K562 (cell line): ENCODE measurements at regions not wholly inside any gene's neighbourhood (a gene's known extent, or its start where the extent isn't known, plus 50 kb on each side); places are given as distances from the start of the nearest gene placed in this dataset.

Experiments
- CBFA2T3 ChIP-seq: fragments of 450-650 bp; IDR thresholded peaks from 2 replicates; pipeline ENCODE4 v1.6.1; 2017
- CC2D1A ChIP-seq: fragments of 450-650 bp; IDR thresholded peaks from 2 replicates; pipeline ENCODE4 v1.6.1; 2017; ENCODE audit warnings: mild to moderate bottlenecking
- CTCF ChIP-seq, 3 experiments: IDR thresholded peaks in 2 of 3; conservative IDR thresholded peaks in 1 of 3; 2 replicates each; pipeline ENCODE4 v1.5.1; 2011 to 2012; ENCODE audit warnings: low read length in 3 of 3, mild to moderate bottlenecking in 3 of 3, control low read depth in 2 of 3, improper control_type of control experiment in 1 of 3, inconsistent platforms in 1 of 3, low read depth in 1 of 3, mixed read lengths in 1 of 3, moderate library complexity in 1 of 3; ENCODE audit not compliant: insufficient read depth in 2 of 3
- HDAC8 ChIP-seq: fragments of 450-650 bp; IDR thresholded peaks from 2 replicates; pipeline ENCODE4 v1.6.1; 2016; ENCODE audit warnings: mild to moderate bottlenecking, missing genetic modification characterization, moderate library complexity, missing compliant biosample characterization
- SOX6 ChIP-seq: fragments of 450-650 bp; IDR thresholded peaks from 2 replicates; pipeline ENCODE4 v1.6.1; 2014; ENCODE audit warnings: mild to moderate bottlenecking
- STAG1 ChIP-seq: sonication (generic); formaldehyde crosslinking; IDR thresholded peaks from 2 replicates; pipeline ENCODE4 v1.5.0; 2020; ENCODE audit warnings: missing genetic modification reagents, borderline replicate concordance
- TF ChIP-seq, protein P1 (sequence below), 2 experiments: fragments of 450-650 bp; formaldehyde crosslinking in 1 of 2; IDR thresholded peaks; 2 replicates each; pipeline versions ENCODE4 v1.4.0 to v1.6.1; 2014 to 2020; ENCODE audit warnings: mild to moderate bottlenecking in 2 of 2, borderline replicate concordance in 1 of 2, low read depth in 1 of 2
- TF ChIP-seq, protein P2 (sequence below): fragments of 450-650 bp; IDR thresholded peaks from 2 replicates; pipeline ENCODE4 v1.6.1; 2016; ENCODE audit warnings: low read depth, mild to moderate bottlenecking, moderate library complexity
- TF ChIP-seq, protein P3 (sequence below): fragments of 450-650 bp; IDR thresholded peaks from 2 replicates; pipeline ENCODE4 v1.7.1; 2018; ENCODE audit warnings: mild to moderate bottlenecking, low read depth; ENCODE audit not compliant: partially characterized antibody

GRCh38 chr7:12927635-12928434 is 240.4 kb downstream of the ARL4A start (continued):
- TF ChIP-seq, protein P1, sequence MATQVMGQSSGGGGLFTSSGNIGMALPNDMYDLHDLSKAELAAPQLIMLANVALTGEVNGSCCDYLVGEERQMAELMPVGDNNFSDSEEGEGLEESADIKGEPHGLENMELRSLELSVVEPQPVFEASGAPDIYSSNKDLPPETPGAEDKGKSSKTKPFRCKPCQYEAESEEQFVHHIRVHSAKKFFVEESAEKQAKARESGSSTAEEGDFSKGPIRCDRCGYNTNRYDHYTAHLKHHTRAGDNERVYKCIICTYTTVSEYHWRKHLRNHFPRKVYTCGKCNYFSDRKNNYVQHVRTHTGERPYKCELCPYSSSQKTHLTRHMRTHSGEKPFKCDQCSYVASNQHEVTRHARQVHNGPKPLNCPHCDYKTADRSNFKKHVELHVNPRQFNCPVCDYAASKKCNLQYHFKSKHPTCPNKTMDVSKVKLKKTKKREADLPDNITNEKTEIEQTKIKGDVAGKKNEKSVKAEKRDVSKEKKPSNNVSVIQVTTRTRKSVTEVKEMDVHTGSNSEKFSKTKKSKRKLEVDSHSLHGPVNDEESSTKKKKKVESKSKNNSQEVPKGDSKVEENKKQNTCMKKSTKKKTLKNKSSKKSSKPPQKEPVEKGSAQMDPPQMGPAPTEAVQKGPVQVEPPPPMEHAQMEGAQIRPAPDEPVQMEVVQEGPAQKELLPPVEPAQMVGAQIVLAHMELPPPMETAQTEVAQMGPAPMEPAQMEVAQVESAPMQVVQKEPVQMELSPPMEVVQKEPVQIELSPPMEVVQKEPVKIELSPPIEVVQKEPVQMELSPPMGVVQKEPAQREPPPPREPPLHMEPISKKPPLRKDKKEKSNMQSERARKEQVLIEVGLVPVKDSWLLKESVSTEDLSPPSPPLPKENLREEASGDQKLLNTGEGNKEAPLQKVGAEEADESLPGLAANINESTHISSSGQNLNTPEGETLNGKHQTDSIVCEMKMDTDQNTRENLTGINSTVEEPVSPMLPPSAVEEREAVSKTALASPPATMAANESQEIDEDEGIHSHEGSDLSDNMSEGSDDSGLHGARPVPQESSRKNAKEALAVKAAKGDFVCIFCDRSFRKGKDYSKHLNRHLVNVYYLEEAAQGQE (IDR thresholded peaks at IDR 0.05; ENCODE audit: borderline replicate concordance): no peak
- TF ChIP-seq, protein P1 (CRISPR knock-in tag; IDR thresholded peaks at IDR 0.05; ENCODE audit: low read depth): no peak
- TF ChIP-seq, protein P2, sequence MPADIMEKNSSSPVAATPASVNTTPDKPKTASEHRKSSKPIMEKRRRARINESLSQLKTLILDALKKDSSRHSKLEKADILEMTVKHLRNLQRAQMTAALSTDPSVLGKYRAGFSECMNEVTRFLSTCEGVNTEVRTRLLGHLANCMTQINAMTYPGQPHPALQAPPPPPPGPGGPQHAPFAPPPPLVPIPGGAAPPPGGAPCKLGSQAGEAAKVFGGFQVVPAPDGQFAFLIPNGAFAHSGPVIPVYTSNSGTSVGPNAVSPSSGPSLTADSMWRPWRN: no peak
- TF ChIP-seq SOX6 (no peak), STAG1 (no peak), HDAC8 (tag) (no peak), CTCF (IDR thresholded peaks at IDR 0.05 in 2 of 3, conservative IDR thresholded peaks at IDR 0.05 in 1 of 3; ENCODE audit: insufficient read depth in 2 of 3, low read depth in 1 of 3, low read length in 3 of 3) (no peak), CBFA2T3 (peak; percentile 58), CC2D1A (no peak)
- TF ChIP-seq, protein P3, sequence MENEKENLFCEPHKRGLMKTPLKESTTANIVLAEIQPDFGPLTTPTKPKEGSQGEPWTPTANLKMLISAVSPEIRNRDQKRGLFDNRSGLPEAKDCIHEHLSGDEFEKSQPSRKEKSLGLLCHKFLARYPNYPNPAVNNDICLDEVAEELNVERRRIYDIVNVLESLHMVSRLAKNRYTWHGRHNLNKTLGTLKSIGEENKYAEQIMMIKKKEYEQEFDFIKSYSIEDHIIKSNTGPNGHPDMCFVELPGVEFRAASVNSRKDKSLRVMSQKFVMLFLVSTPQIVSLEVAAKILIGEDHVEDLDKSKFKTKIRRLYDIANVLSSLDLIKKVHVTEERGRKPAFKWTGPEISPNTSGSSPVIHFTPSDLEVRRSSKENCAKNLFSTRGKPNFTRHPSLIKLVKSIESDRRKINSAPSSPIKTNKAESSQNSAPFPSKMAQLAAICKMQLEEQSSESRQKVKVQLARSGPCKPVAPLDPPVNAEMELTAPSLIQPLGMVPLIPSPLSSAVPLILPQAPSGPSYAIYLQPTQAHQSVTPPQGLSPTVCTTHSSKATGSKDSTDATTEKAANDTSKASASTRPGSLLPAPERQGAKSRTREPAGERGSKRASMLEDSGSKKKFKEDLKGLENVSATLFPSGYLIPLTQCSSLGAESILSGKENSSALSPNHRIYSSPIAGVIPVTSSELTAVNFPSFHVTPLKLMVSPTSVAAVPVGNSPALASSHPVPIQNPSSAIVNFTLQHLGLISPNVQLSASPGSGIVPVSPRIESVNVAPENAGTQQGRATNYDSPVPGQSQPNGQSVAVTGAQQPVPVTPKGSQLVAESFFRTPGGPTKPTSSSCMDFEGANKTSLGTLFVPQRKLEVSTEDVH: no peak
